NOMO-1 treated with DMSO at 0.1 percent for 48 hours (cell line): ENCODE measurements at regions not wholly inside any gene's neighbourhood (a gene's known extent, or its start where the extent isn't known, plus 50 kb on each side); places are given as distances from the start of the nearest gene placed in this dataset.

Experiments
- DNase-seq: peaks from one replicate; lab custom pipeline; 2025; ENCODE audit not compliant: unreplicated experiment; lab: John Stamatoyannopoulos, UW

- DNase-seq, result no peak
These were observed 437.6 kb downstream of the PTPRU start for GRCh38 chr1:29673669-29674626.

GRCh38 chr1:29673228-29673500 lies 436.8 kb downstream of the PTPRU start:
- DNase-seq, result no peak

- DNase-seq, result no peak
These were observed 436.3 kb downstream of the PTPRU start for GRCh38 chr1:29672416-29673227.

DNA sequence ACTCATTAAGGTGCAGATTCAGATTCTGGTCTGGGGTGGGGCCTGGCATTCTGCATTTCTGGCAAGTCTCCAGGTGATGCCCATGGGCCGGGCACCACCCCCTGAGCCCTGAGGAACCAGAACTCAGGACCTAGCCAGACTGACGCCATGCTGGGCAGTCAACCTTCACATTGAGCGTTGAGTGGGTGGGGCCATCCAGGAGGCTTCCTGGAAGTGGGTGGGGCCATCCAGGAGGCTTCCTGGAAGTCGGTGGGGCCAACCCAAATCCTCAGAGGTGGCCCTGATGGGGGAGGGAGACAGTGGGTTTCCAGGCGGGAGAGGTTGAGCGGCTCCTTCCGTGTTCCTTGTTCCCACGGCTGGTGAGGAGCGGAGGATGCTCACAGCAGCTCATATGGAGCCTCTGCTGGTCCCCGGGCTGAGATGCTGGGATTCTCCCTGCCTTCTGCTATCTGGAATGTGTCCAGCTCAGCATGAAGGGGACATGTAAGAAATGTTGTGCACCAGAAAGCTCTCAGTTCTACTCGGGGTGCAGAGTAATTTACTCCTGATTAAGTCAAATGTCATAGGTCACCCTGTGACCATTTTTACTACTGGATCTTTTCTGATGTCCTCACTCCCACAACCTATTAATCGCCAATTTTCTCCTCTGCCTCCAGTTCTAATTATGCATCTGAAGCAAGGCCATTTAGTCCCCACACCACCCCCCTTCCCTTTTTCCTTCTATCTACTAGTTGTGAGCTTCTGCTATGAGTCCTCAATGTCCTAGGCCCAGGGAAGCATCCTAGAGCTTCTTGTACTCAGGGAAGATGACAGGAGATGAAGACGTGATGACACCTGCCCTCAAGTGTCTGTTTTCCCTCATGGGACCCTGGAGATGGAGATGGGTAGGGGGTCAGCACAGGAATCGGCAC lies 435.4 kb downstream of the PTPRU start:
- no peak for DNase-seq

GRCh38 chr1:29670752-29671151 lies 434.4 kb downstream of the PTPRU start:
- no peak for DNase-seq

GRCh38 chr1:29669912-29670311 lies 433.6 kb downstream of the PTPRU start:
- DNase-seq, result no peak

DNA sequence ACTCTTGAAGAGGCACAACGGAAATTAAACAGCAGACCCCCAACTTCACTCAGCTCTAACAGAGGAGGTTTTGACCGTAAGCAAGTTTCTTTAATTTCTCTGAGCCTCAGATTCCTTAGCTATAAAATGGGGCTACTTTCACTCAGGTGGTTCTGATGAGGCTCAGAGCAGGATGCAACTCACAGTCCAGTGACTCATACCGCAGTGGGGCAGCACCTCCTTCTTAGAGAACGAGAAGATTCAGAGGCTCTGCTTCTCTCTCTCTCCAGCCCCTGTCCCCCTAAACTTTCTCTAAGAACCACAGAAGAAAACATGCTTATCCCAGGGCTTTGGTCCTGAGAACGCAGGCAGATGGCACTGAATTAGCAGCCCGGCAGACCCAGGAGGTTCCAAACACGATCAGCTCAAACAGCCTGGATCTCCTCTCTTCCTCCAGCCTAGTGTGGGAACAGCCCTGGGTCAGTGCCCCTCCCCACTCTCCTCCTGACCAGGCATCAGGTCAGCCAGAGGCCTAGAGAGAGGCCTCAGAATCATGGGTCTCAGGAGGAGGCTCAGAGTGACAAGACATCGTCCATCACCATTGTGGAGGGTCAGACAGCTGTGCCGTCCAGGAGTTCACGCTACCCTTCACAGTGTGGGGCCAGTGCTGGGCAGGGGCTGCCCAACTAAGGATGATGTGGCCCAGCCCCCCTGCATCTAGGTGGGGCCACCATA lies 433.0 kb downstream of the PTPRU start:
- no peak for DNase-seq

- no peak for DNase-seq
These were observed 432.3 kb downstream of the PTPRU start for GRCh38 chr1:29668551-29669157.

DNA sequence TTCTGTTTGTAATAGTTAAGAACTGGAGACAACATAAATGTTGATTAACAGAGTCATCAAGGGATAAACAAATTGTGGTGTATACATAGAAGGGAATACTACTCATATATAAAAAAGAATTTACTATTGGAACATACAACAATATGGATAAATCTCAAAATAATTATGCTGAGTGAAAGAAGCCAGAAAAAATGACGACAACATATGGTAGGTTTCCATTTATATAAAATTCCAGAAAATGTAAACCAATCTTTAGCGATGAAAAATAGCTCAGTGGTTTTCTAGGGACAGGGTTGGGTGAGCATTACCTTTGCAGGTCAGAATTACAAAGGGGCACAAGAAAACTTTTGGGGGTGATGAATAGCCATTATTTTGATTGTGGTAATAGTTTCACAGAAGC lies 431.6 kb downstream of the PTPRU start:
- no peak for DNase-seq

- DNase-seq, result no peak
These were observed 428.4 kb downstream of the PTPRU start for GRCh38 chr1:29664711-29665110.

DNA sequence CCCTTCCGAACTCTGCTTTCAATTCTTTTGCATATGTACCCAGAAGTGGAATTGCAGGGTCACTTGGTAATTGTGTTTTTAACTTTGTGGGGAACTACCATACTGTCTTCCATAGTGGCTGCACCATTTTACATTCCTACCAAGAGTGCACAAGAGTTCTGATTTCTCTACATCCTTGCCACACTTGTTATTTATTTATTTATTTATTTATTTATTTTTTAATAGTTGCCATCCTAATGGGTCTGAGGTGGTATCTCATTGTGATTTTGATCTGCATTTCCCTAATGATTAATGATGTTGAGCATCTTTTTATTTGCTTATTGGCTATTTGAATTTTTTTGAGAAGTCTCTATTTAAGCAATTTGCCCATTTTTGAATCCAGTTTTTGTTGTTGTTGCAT lies 422.4 kb downstream of the PTPRU start:
- DNase-seq, result no peak

- no peak for DNase-seq
These were observed 421.5 kb downstream of the PTPRU start for GRCh38 chr1:29657816-29658215.

GRCh38 chr1:29655945-29656850 lies 419.9 kb downstream of the PTPRU start:
- no peak for DNase-seq

- DNase-seq, result no peak
These were observed 418.8 kb downstream of the PTPRU start for GRCh38 chr1:29655145-29655544.

- DNase-seq, result no peak
These were observed 417.6 kb downstream of the PTPRU start for GRCh38 chr1:29653886-29654450.

GRCh38 chr1:29653034-29653810 lies 416.9 kb downstream of the PTPRU start:
- no peak for DNase-seq

DNA sequence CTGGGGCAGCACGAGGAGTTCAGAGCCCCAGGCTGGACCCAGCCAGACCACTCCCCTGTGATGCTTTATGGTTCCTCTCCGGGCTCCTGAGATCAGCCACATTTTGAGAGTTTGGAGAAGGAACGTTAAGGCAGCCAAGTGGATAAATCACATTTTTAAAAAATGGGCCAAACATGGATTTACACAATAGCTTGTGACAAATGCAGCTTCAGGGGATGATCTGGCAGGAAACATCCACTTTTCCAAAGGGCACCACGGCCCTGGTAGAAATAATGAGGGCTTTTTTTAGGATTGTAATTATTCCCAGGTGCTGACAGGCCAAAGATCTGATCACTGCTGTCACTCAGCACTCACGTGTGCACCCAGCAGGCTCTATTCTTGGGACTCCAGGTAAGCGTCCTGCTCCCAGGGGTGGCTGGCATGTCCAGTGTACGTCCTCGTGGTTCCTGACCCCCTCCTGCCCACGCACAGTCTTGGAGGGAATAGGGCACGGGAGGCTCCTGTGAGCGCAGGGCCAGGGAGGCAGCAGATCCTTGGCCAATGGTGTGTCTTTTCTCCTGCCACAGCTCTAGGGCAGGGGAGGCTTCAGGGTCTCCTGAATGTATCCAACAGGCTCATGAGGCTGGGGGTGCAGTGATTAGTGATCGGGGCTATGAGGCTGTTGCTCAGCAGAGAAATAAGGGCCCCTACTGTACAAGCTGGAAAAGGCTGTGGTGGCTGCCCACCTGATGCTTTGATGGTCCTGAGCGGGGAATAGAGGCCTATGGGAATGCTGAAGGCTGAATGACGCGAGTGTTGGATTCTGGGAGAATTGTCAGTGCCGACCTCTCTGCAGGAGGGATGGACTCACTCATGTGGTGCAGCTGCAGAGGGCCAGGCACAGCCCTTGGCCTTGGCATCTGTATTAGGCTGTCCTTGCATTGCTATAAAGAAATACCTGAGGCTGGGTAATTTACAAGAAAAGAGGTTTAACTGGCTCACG lies 415.7 kb downstream of the PTPRU start:
- DNase-seq, result no peak
